ENCODE measurements at regions not wholly inside any gene's neighbourhood (a gene's known extent, or its start where the extent isn't known, plus 50 kb on each side); places are given as distances from the start of the nearest gene placed in this dataset.

- no peak overlapping the region for H3K4me3 ChIP-seq (ENCODE audit: low read depth, low read length)
- TF ChIP-seq, protein P1, sequence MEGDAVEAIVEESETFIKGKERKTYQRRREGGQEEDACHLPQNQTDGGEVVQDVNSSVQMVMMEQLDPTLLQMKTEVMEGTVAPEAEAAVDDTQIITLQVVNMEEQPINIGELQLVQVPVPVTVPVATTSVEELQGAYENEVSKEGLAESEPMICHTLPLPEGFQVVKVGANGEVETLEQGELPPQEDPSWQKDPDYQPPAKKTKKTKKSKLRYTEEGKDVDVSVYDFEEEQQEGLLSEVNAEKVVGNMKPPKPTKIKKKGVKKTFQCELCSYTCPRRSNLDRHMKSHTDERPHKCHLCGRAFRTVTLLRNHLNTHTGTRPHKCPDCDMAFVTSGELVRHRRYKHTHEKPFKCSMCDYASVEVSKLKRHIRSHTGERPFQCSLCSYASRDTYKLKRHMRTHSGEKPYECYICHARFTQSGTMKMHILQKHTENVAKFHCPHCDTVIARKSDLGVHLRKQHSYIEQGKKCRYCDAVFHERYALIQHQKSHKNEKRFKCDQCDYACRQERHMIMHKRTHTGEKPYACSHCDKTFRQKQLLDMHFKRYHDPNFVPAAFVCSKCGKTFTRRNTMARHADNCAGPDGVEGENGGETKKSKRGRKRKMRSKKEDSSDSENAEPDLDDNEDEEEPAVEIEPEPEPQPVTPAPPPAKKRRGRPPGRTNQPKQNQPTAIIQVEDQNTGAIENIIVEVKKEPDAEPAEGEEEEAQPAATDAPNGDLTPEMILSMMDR (IDR thresholded peaks at IDR 0.05; ENCODE audit: low read depth, low read length), result no peak
Observed at GRCh38 chr4:16337936-16338335, 111.7 kb upstream of the TAPT1 start.

GRCh38 chr4:16334601-16335000 is 108.3 kb upstream of the TAPT1 start:
- H3K4me3 ChIP-seq (ENCODE audit: low read depth, low read length), result no peak overlapping the region
- TF ChIP-seq, protein P1 (IDR thresholded peaks at IDR 0.05; ENCODE audit: low read depth, low read length), result no peak

DNA sequence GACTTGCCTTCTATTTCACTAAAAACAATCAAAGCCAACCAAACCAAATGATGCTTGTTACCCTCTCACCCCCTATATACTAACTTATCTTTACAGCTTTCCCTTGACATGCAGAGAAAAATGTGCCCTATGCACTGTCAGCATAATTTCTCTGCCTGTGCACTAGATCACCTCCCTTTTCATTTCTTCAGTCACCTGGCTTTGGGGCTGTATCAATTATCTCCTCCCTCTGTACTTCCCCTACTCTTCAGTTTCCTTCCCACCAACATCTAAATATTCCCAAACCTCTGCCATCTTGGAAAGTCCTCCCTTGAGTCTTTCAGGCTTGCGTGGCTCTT is 103.5 kb upstream of the TAPT1 start:
- H3K4me3 ChIP-seq (ENCODE audit: low read depth, low read length), result no peak overlapping the region

GRCh38 chr4:16329125-16329796 is 103.0 kb upstream of the TAPT1 start:
- TF ChIP-seq, protein P1 (IDR thresholded peaks at IDR 0.05; ENCODE audit: low read depth, low read length), result no peak
- no peak overlapping the region for H3K4me3 ChIP-seq (ENCODE audit: low read depth, low read length)

More for the DNA sequence above, 103.5 kb upstream of the TAPT1 start:
- TF ChIP-seq, protein P1 (IDR thresholded peaks at IDR 0.05; ENCODE audit: low read depth, low read length), result no peak

- no peak overlapping the region for H3K4me3 ChIP-seq (ENCODE audit: low read depth, low read length)
- TF ChIP-seq, protein P1 (IDR thresholded peaks at IDR 0.05; ENCODE audit: low read depth, low read length), result no peak
Observed at GRCh38 chr4:16322183-16322582, 95.9 kb upstream of the TAPT1 start.

- H3K4me3 ChIP-seq (ENCODE audit: low read depth, low read length), result no peak overlapping the region
- TF ChIP-seq, protein P1 (IDR thresholded peaks at IDR 0.05; ENCODE audit: low read depth, low read length), result no peak
Observed at GRCh38 chr4:16315456-16315855, 89.2 kb upstream of the TAPT1 start.

GRCh38 chr4:16310606-16311005 is 84.3 kb upstream of the TAPT1 start:
- H3K4me3 ChIP-seq (ENCODE audit: low read depth, low read length), result no peak overlapping the region
- TF ChIP-seq, protein P1 (IDR thresholded peaks at IDR 0.05; ENCODE audit: low read depth, low read length), result no peak

Data from WI38 (cell line).